Astrocyte (in vitro differentiated cells and primary cell): ENCODE measurements at regions not wholly inside any gene's neighbourhood (a gene's known extent, or its start where the extent isn't known, plus 50 kb on each side); places are given as distances from the start of the nearest gene placed in this dataset.

ENCODE experiments used
- CTCF ChIP-seq: IDR thresholded peaks from 2 replicates; pipeline ENCODE4 v1.5.1; 2011; ENCODE audit warnings: low read depth, mild to moderate bottlenecking, inconsistent platforms, low read length, moderate library complexity; ENCODE audit not compliant: insufficient read depth
- EZH2 ChIP-seq: IDR thresholded peaks from 2 replicates; pipeline ENCODE4 v1.6.1; 2012; ENCODE audit warnings: mild to moderate bottlenecking, low read length, inconsistent platforms; ENCODE audit not compliant: insufficient read depth

- TF ChIP-seq CTCF: no peak
- TF ChIP-seq EZH2: no peak
These were observed 68.0 kb upstream of the RPH3AL start for GRCh38 chr17:420479-421175.
